AG08396 (cell line): ENCODE measurements at regions not wholly inside any gene's neighbourhood (a gene's known extent, or its start where the extent isn't known, plus 50 kb on each side); places are given as distances from the start of the nearest gene placed in this dataset.

Experiments used
- DNase-seq: peaks from one replicate; pipeline ENCODE4 v3.0.0; 2012; ENCODE audit warnings: low spot score, mixed read lengths

GRCh38 chr18:75588412-75588811 lies 160.9 kb upstream of the SMIM21 start:
- DNase-seq, result no peak

GRCh38 chr18:75587131-75587530 lies 159.6 kb upstream of the SMIM21 start:
- DNase-seq, result no peak

- no peak for DNase-seq
Measured at GRCh38 chr18:75586130-75586889, 158.8 kb upstream of the SMIM21 start.

- DNase-seq, result no peak
Measured at GRCh38 chr18:75582940-75583339, 155.4 kb upstream of the SMIM21 start.

- no peak for DNase-seq
Measured at GRCh38 chr18:75582406-75582821, 154.9 kb upstream of the SMIM21 start.

GRCh38 chr18:75581336-75582131 lies 154.0 kb upstream of the SMIM21 start:
- DNase-seq, result no peak

- DNase-seq, result no peak
Measured at GRCh38 chr18:75574187-75574586, 146.7 kb upstream of the SMIM21 start.

GRCh38 chr18:75563150-75563549 lies 135.6 kb upstream of the SMIM21 start:
- no peak for DNase-seq

GRCh38 chr18:75562216-75562615 lies 134.7 kb upstream of the SMIM21 start:
- DNase-seq, result no peak

- DNase-seq, result no peak
Measured at GRCh38 chr18:75558790-75559189, 131.3 kb upstream of the SMIM21 start.

- DNase-seq, result no peak
Measured at GRCh38 chr18:75556841-75557240, 129.3 kb upstream of the SMIM21 start.

GRCh38 chr18:75554644-75555185 lies 127.2 kb upstream of the SMIM21 start:
- no peak for DNase-seq

GRCh38 chr18:75554176-75554575 lies 126.7 kb upstream of the SMIM21 start:
- DNase-seq, result no peak

GRCh38 chr18:75553021-75553420 lies 125.5 kb upstream of the SMIM21 start:
- DNase-seq, result no peak

- DNase-seq, result no peak
Measured at GRCh38 chr18:75551071-75551470, 123.6 kb upstream of the SMIM21 start.

- no peak for DNase-seq
Measured at GRCh38 chr18:75548353-75548905, 120.9 kb upstream of the SMIM21 start.

- no peak for DNase-seq
Measured at GRCh38 chr18:75546964-75547363, 119.5 kb upstream of the SMIM21 start.

- no peak for DNase-seq
Measured at GRCh38 chr18:75545189-75545588, 117.7 kb upstream of the SMIM21 start.

- no peak for DNase-seq
Measured at GRCh38 chr18:75544496-75544895, 117.0 kb upstream of the SMIM21 start.

- no peak for DNase-seq
Measured at GRCh38 chr18:75544051-75544481, 116.6 kb upstream of the SMIM21 start.

- DNase-seq, result no peak
Measured at GRCh38 chr18:75538727-75539126, 111.2 kb upstream of the SMIM21 start.

GRCh38 chr18:75533950-75534349 lies 106.4 kb upstream of the SMIM21 start:
- DNase-seq, result no peak

GRCh38 chr18:75533209-75533608 lies 105.7 kb upstream of the SMIM21 start:
- no peak for DNase-seq
